Prostate gland (tissue), 2 donors: ENCODE measurements at regions not wholly inside any gene's neighbourhood (a gene's known extent, or its start where the extent isn't known, plus 50 kb on each side); places are given as distances from the start of the nearest gene placed in this dataset.

ENCODE experiments used
- DNase-seq: peaks from one replicate; pipeline ENCODE4 v3.0.0-alpha.2; 2019; ENCODE audit warnings: low spot score
- H3K27ac ChIP-seq, 2 donors: fragments of 200-600 bp; sonication (generic); 2 replicates each; pipeline ENCODE4 v1.5.1; 2017 to 2019
- H3K27me3 ChIP-seq: fragments of 200-600 bp; sonication (generic); replicated peaks from 2 replicates; pipeline ENCODE4 v1.5.1; 2019; ENCODE audit not compliant: insufficient read depth
- H3K36me3 ChIP-seq, 2 donors: fragments of 200-600 bp; sonication (generic); 1 replicate in 1 of 2; 2 replicates in 1 of 2; pipeline versions ENCODE4 v1.5.1 to v1.8.1; 2017 to 2019
- H3K4me1 ChIP-seq: fragments of 200-600 bp; sonication (generic); replicated peaks from 2 replicates; pipeline ENCODE4 v1.5.1; 2019
- H3K4me3 ChIP-seq, 2 donors: fragments of 200-600 bp; sonication (generic); 2 replicates each; pipeline ENCODE4 v1.5.1; 2017 to 2019
- H3K9me3 ChIP-seq: fragments of 200-600 bp; sonication (generic); 2 replicates; pipeline ENCODE4 v1.5.1; 2017
- POLR2A ChIP-seq: fragments of 450-650 bp; IDR thresholded peaks from one replicate; pipeline ENCODE4 v1.6.1; 2016; ENCODE audit warnings: antibody characterized with exemption, mild to moderate bottlenecking
- POLR2AphosphoS5 ChIP-seq: sonication (generic); formaldehyde crosslinking; IDR thresholded peaks from one replicate; pipeline ENCODE4 v1.6.1; 2017; ENCODE audit warnings: antibody characterized with exemption
- WGBS: methylation state at CpG from one replicate; pipeline ENCODE4 v1.1.5; 2018; 5-methylcytosine and 5-hydroxymethylcytosine counted together
- intact Hi-C: fragments of 100-400 bp; cut with DNase I; formaldehyde crosslinking; loops from one replicate; pipeline ENCODE4 v1.14.2; 2022
- TF ChIP-seq, protein P1 (sequence below), 4 experiments: fragments of 200-600 bp in 2 of 4; fragments of 450-650 bp in 2 of 4; sonication (generic) in 2 of 4; IDR thresholded peaks; 1 replicate in 3 of 4; 2 replicates in 1 of 4; pipeline ENCODE4 v1.5.1; 2016 to 2019; ENCODE audit warnings: antibody characterized with exemption in 4 of 4, mild to moderate bottlenecking in 2 of 4, moderate library complexity in 2 of 4

- Histone ChIP-seq H3K27me3 (no peaks in the 10 kb centered on the region), H3K9me3 (no peaks in the 10 kb centered on the region), H3K27ac (no peak overlapping the region), H3K36me3 (no peaks in the 10 kb centered on the region), H3K4me1 (no peaks in the 10 kb centered on the region), H3K4me3 (no peak overlapping the region)
- TF ChIP-seq POLR2AphosphoS5, result no peak
- WGBS, result 31% methylated on average over 2 of the region's 2 CpGs
- intact Hi-C loops, result no loop called here
- DNase-seq, result no peak
Observed at GRCh38 chr3:103644450-103644849, 1209.6 kb downstream of the ZPLD1 start.

GRCh38 chr3:103653996-103654395 is 1219.2 kb downstream of the ZPLD1 start:
- intact Hi-C loops, result no loop called here
- no peaks in the 10 kb centered on the region for H3K9me3 ChIP-seq
- TF ChIP-seq, protein P1, sequence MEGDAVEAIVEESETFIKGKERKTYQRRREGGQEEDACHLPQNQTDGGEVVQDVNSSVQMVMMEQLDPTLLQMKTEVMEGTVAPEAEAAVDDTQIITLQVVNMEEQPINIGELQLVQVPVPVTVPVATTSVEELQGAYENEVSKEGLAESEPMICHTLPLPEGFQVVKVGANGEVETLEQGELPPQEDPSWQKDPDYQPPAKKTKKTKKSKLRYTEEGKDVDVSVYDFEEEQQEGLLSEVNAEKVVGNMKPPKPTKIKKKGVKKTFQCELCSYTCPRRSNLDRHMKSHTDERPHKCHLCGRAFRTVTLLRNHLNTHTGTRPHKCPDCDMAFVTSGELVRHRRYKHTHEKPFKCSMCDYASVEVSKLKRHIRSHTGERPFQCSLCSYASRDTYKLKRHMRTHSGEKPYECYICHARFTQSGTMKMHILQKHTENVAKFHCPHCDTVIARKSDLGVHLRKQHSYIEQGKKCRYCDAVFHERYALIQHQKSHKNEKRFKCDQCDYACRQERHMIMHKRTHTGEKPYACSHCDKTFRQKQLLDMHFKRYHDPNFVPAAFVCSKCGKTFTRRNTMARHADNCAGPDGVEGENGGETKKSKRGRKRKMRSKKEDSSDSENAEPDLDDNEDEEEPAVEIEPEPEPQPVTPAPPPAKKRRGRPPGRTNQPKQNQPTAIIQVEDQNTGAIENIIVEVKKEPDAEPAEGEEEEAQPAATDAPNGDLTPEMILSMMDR (IDR thresholded peaks at IDR 0.05), result no peak
- no peak for TF ChIP-seq POLR2A
- no peak for TF ChIP-seq POLR2AphosphoS5
- no peaks in the 10 kb centered on the region for H3K36me3 ChIP-seq
- DNase-seq, result no peak
- H3K4me1 ChIP-seq, result no peaks in the 10 kb centered on the region
- no peaks in the 10 kb centered on the region for H3K27me3 ChIP-seq
- H3K27ac ChIP-seq, result no peak overlapping the region
- 57% methylated on average over 1 of the region's 1 CpG for whole genome bisulfite sequencing
- no peak overlapping the region for H3K4me3 ChIP-seq

- intact Hi-C loops, result no loop called here
Observed at GRCh38 chr3:103657756-103658155, 1222.9 kb downstream of the ZPLD1 start.

DNA sequence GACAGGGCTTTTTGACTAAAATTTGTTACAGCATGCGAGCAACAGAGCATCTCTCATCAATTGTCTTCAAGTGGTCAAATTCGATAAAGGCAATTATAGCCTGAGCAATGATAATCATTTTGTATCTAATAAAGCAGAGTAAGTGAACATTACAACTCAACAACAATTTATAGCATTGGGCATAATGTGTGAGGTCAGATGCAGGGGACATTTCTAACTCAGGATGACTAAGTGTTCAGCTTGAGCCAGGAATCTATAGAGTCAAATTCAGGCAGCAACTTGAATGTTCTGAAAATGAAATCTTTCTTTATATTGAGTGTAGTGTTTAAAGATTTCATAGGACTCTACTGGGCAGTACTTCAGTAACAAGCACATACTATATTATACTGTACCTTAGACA is 1226.0 kb downstream of the ZPLD1 start:
- Histone ChIP-seq H3K4me3 (no peak overlapping the region), H3K4me1 (no peaks in the 10 kb centered on the region), H3K9me3 (no peaks in the 10 kb centered on the region), H3K27ac (no peak overlapping the region), H3K36me3 (no peaks in the 10 kb centered on the region), H3K27me3 (no peaks in the 10 kb centered on the region)
- 91% methylated on average over 2 of the region's 2 CpGs for WGBS
- TF ChIP-seq POLR2A (no peak), POLR2AphosphoS5 (no peak)
- TF ChIP-seq, protein P1 (IDR thresholded peaks at IDR 0.05), result no peak
- intact Hi-C loops, result no loop called here
- DNase-seq, result no peak

More at GRCh38 chr3:103657756-103658155, 1222.9 kb downstream of the ZPLD1 start:
- TF ChIP-seq POLR2AphosphoS5 (no peak), POLR2A (no peak)
- TF ChIP-seq, protein P1 (IDR thresholded peaks at IDR 0.05), result no peak
- DNase-seq, result no peak
- H3K27ac ChIP-seq, result no peak overlapping the region
- 14% methylated on average over 8 of the region's 8 CpGs for WGBS
- no peaks in the 10 kb centered on the region for H3K27me3 ChIP-seq
- H3K9me3 ChIP-seq, result no peaks in the 10 kb centered on the region
- no peak overlapping the region for H3K4me3 ChIP-seq
- no peaks in the 10 kb centered on the region for H3K4me1 ChIP-seq
- no peaks in the 10 kb centered on the region for H3K36me3 ChIP-seq

GRCh38 chr3:103662591-103662990 is 1227.8 kb downstream of the ZPLD1 start:
- H3K4me1 ChIP-seq, result no peaks in the 10 kb centered on the region
- no peaks in the 10 kb centered on the region for H3K27me3 ChIP-seq
- TF ChIP-seq POLR2A, result no peak
- TF ChIP-seq, protein P1 (IDR thresholded peaks at IDR 0.05), result no peak
- TF ChIP-seq POLR2AphosphoS5, result no peak
- WGBS, result 92% methylated on average over 3 of the region's 3 CpGs
- H3K36me3 ChIP-seq, result no peaks in the 10 kb centered on the region
- no peak for DNase-seq
- no peak overlapping the region for H3K27ac ChIP-seq
- H3K9me3 ChIP-seq, result no peaks in the 10 kb centered on the region
- intact Hi-C loops, result no loop called here
- H3K4me3 ChIP-seq, result no peak overlapping the region
